ENCODE measurements at regions not wholly inside any gene's neighbourhood (a gene's known extent, or its start where the extent isn't known, plus 50 kb on each side); places are given as distances from the start of the nearest gene placed in this dataset.

- Histone ChIP-seq H3K4me3 (ENCODE audit: low read length in 2 of 2) (no peak overlapping the region), H3K9ac (ENCODE audit: low read depth in 1 of 2, low read length in 2 of 2) (no peak overlapping the region), H3K9me3 (ENCODE audit: control insufficient read depth in 2 of 2, low read length in 2 of 2) (no peaks in the 10 kb centered on the region), H3K27ac (ENCODE audit: low read depth in 2 of 2, low read length in 2 of 2) (no peak overlapping the region), H3K27me3 (ENCODE audit: control insufficient read depth in 2 of 2, insufficient read depth in 2 of 2, low read length in 2 of 2) (no peaks in the 10 kb centered on the region), H3K36me3 (ENCODE audit: control insufficient read depth in 2 of 2, insufficient read depth in 2 of 2, low read length in 2 of 2) (no peaks in the 10 kb centered on the region), H3K4me1 (ENCODE audit: control insufficient read depth in 2 of 2, insufficient read depth in 2 of 2, low read length in 2 of 2) (no peaks in the 10 kb centered on the region)
Observed at GRCh38 chr4:83661359-83661758, 125.5 kb downstream of the GPAT3 start.

- Histone ChIP-seq H3K27ac (ENCODE audit: low read depth in 2 of 2, low read length in 2 of 2) (no peak overlapping the region), H3K4me3 (ENCODE audit: low read length in 2 of 2) (no peak overlapping the region)
Observed at GRCh38 chr4:83660578-83660977, 124.7 kb downstream of the GPAT3 start.

GRCh38 chr4:83658806-83659205 is 122.9 kb downstream of the GPAT3 start:
- Histone ChIP-seq H3K27me3 (ENCODE audit: control insufficient read depth in 2 of 2, insufficient read depth in 2 of 2, low read length in 2 of 2) (no peaks in the 10 kb centered on the region), H3K4me3 (ENCODE audit: low read length in 2 of 2) (no peak overlapping the region), H3K36me3 (ENCODE audit: control insufficient read depth in 2 of 2, insufficient read depth in 2 of 2, low read length in 2 of 2) (no peaks in the 10 kb centered on the region), H3K9ac (ENCODE audit: low read depth in 1 of 2, low read length in 2 of 2) (no peak overlapping the region), H3K9me3 (ENCODE audit: control insufficient read depth in 2 of 2, low read length in 2 of 2) (no peaks in the 10 kb centered on the region), H3K4me1 (ENCODE audit: control insufficient read depth in 2 of 2, insufficient read depth in 2 of 2, low read length in 2 of 2) (no peaks in the 10 kb centered on the region), H3K27ac (ENCODE audit: low read depth in 2 of 2, low read length in 2 of 2) (no peak overlapping the region)

More at GRCh38 chr4:83660578-83660977, 124.7 kb downstream of the GPAT3 start:
- Histone ChIP-seq H3K36me3 (ENCODE audit: control insufficient read depth in 2 of 2, insufficient read depth in 2 of 2, low read length in 2 of 2) (no peaks in the 10 kb centered on the region), H3K4me1 (ENCODE audit: control insufficient read depth in 2 of 2, insufficient read depth in 2 of 2, low read length in 2 of 2) (no peaks in the 10 kb centered on the region), H3K9ac (ENCODE audit: low read depth in 1 of 2, low read length in 2 of 2) (no peak overlapping the region), H3K27me3 (ENCODE audit: control insufficient read depth in 2 of 2, insufficient read depth in 2 of 2, low read length in 2 of 2) (no peaks in the 10 kb centered on the region), H3K9me3 (ENCODE audit: control insufficient read depth in 2 of 2, low read length in 2 of 2) (no peaks in the 10 kb centered on the region)

GRCh38 chr4:83657336-83657735 is 121.4 kb downstream of the GPAT3 start:
- H3K4me1 ChIP-seq (ENCODE audit: control insufficient read depth in 2 of 2, insufficient read depth in 2 of 2, low read length in 2 of 2) = no peaks in the 10 kb centered on the region
- H3K4me3 ChIP-seq (ENCODE audit: low read length in 2 of 2) = no peak overlapping the region
- no peak overlapping the region for H3K9ac ChIP-seq (ENCODE audit: low read depth in 1 of 2, low read length in 2 of 2)
- H3K27me3 ChIP-seq (ENCODE audit: control insufficient read depth in 2 of 2, insufficient read depth in 2 of 2, low read length in 2 of 2) = no peaks in the 10 kb centered on the region
- no peak overlapping the region for H3K27ac ChIP-seq (ENCODE audit: low read depth in 2 of 2, low read length in 2 of 2)
- H3K9me3 ChIP-seq (ENCODE audit: control insufficient read depth in 2 of 2, low read length in 2 of 2) = no peaks in the 10 kb centered on the region
- no peaks in the 10 kb centered on the region for H3K36me3 ChIP-seq (ENCODE audit: control insufficient read depth in 2 of 2, insufficient read depth in 2 of 2, low read length in 2 of 2)

All from mucosa of rectum (tissue), 2 donors.